GM18870 (cell line): ENCODE measurements at regions not wholly inside any gene's neighbourhood (a gene's known extent, or its start where the extent isn't known, plus 50 kb on each side); places are given as distances from the start of the nearest gene placed in this dataset.

Source experiments
- ATAC-seq: cut with Tn5 transposase; IDR thresholded peaks from one replicate; pipeline ENCODE4 v1.9.1; 2021; ENCODE audit warnings: moderate library complexity; ENCODE audit not compliant: unreplicated experiment

DNA sequence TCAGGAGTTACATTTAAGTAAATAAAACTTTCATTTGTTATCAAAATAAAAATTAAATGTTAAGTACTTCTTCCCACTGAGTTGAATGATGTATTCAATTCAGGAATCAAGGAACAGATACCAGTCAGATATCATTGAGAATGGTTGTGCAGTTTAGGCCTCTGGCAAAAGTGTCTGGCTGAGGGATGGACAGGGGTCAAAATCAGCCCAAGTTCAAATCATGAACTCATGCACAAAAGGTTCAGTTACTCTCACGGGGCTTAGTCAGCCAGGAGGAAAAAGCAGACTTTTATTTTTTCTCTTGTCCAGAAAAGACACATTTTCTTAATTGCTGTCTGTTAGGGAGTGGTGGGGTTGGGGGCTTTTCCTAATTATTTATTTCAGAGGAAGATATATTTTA lies 166.3 kb downstream of the RASSF9 start:
- no peak for ATAC-seq

DNA sequence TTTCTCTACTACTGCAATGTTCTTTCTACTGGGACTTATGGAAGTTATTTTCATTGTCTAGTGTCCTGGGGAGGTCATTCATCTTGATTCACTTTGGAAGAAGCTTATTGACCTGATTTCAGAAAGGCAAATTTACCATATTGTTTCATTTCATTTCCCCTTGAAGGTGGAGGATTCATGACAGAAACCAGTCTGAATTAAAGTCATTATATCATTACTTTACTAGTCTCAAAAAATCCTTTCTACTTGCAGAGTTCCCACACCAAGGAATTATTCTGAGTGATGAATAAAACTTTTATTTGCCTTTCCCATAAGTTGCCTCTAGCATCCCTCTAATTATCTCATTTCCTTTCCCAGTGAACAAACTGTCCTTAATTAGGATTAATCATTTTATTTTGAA lies 163.8 kb downstream of the RASSF9 start:
- no peak for ATAC-seq

DNA sequence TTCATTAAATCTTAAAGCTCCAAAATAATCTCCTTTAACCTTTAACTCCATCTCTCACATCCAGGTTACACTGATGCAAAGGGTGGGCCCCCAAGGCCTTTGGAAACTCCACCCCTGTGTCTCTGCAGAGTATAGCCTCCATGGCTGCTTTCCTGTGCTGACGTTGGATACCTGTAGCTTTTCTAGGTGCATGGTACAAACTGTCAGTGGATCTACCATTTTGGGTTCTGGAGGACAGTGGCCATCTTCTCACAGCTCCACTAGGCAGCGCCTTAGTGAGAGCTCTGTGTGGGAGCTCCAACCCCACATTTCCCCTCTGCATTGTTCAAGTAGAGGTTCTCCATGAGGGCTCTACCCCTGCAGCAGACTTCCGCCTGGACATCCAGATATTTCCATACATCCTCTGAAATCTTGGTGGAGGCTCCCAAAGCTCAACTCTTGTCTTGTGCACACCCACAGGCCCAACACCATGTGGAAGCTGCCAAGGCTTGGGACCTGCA lies 162.2 kb downstream of the RASSF9 start:
- no peak for ATAC-seq

DNA sequence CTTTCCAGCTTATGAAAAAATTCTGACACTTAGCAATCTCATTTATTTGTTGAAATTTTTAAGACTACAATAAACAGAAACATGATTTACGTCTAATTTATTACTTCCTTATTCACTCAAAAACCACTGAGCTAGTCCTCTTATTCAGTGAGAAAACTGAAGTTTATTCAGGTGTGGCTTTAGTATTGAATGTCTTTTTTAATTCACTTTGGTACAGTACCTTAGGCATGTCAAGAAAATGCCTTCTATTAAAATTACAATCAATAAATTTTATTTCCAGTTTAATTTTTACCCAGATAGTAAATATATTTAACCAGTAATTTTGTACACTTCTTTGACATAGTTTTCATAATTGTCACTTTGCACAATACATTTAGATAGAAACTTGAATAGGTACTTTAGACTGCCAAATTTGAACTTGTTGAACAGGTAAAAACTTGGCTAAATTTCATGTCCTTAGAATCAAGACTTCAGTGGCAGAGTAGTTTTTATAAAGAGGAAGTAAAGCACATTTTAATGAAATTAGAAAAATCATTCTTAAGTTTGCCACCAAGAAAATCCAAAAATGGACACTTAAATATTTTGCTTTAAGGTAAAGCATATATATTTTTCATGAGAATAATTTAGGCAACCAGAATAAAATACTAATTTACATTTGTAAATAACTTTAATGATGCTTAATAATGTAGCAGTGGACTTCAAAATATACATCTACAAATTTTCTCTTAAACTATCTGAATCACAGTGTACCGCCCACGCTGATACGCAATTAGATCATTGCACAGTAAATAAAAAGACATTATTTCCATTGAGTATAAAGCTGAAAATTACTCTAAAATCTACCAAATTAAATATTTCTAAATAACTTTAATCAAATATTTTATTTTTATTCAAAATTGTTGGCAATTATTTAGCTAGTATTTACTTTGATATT lies 159.1 kb downstream of the RASSF9 start:
- ATAC-seq = no peak

DNA sequence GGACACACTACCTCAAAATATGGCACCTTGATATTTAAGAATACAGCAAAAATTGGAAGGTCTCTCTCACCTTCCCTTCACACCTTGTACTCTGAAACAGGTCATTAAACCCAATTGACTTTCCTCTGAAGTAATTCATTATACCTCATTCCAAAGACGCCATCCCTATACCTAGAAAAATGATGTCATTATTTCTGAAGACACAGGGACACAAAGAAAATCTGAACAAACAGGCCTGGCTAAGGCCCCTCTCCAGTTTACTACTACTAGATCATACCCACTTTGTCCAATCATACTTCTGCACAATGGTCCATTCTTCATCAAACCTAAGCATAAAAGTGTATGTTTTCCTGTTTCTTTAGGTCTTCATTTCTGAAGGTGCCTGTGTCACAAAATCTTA lies 156.9 kb downstream of the RASSF9 start:
- no peak for ATAC-seq

DNA sequence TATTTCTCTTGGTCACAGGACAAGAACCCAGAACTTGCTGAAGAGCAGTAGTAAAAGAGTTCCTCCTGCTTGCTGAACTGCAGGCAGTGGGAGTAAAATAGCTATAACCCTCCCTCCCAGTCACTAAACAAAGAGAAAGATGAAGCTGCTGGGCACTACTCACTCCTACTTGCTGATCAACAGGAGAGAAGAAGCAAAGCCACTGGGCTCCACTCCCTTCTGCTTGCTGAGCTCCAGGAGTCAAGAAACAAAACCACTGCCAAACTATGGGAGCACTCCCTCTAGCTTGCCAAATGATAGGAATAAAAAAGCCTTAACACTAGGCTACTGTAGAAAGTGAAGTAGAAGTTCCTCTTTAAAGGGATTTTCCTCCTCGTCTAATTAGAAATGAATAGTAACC lies 155.3 kb downstream of the RASSF9 start:
- no peak for ATAC-seq

DNA sequence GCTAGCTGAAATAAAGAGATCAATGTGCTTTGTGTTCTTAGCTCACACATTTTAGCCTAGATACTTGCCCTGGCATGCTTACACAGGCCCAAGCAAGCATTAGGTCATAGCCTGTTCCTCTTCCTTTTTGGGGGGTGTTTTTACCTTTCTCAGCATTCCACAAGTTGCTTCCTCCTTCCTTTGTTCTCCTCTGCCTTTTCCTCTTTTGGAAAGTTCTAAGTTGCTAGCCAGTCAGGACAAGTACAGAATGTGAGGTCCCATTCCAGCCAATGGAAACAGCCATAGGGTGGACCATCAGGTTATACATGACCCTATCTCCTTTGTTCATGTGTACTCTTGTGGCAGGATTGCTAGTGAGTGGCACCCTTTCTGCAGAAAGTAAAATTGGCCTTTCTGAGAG lies 154.9 kb downstream of the RASSF9 start:
- ATAC-seq = no peak

DNA sequence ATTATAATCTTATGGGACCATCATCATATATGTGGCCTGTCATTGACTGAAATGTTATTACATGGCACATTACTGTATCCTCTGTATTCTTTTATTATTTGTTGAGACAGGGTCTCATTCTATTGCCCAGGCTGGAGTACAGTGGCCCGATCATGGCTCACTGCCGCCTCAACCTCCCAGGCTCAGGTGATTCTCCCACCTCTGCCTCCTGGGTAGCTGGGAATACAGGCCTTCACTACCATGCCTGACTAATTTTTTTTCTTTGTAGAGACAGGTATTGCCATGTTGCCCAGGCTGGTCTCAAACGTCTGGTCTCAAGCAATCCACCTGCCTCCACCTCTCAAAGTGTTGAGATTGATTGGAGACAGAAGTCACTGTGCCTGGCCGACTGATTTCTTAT lies 153.2 kb downstream of the RASSF9 start:
- no peak for ATAC-seq

DNA sequence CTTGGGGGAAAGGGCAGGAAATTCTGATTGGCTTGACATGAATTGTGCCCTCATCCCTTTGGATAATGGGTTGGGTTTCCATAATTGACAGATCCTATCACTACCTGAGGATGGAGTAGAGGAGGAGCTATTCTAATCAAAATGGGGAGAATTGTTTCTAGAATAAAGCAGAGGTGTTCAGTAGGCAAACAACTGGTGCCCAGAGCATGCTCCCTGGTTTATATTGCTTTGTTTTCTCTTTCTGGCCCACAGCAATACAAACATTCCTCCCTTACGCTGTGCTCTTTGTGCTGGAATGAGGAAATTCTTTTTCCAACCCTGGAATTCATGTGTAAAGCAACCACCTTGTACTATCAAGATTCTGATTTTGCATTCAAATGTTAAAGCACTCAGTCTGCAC lies 147.4 kb downstream of the RASSF9 start:
- no peak for ATAC-seq

DNA sequence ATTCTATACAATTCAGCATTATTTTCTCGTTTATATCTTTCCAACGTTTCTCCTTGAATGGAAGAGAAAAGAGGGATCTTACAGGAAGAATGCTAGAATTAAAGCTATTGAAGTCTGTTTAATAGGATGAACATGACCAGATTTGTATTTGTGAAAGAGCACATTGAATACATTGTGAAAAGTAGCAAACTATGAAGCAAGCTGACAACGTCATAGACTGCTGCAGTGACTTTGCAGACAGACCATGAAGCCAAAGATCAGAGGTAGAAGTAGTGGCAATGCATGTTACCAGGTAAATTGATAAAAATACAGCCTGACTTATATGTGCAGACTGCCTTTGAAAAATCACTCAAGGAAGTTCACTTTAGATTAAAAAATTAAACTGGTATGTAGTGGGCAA lies 146.1 kb downstream of the RASSF9 start:
- no peak for ATAC-seq

DNA sequence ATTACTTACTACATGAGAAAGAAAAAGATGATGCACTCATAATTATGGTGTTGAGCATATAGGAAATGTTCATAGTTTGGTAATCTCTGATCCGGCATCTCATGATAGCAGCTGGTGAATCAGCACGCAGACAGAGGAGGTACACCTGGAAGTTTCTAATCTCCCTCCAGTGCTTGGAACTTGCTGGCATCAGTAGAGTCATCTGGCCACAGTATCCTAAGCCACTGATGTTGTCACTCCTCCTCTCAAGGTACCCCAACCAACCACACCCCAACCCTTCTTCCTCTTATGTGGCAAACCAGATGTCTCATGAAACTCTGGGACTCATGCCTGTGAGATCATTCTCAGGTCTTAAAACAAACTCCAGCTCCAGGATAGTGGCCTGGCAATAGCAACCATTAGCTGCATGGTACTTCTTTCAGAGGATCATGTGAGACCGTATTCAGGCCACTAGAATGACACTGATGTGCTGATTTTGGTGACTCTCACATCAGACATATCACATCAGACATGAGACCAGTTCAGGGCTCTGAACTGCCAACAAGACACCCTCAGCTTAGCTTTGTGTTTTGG lies 143.0 kb downstream of the RASSF9 start:
- no peak for ATAC-seq

DNA sequence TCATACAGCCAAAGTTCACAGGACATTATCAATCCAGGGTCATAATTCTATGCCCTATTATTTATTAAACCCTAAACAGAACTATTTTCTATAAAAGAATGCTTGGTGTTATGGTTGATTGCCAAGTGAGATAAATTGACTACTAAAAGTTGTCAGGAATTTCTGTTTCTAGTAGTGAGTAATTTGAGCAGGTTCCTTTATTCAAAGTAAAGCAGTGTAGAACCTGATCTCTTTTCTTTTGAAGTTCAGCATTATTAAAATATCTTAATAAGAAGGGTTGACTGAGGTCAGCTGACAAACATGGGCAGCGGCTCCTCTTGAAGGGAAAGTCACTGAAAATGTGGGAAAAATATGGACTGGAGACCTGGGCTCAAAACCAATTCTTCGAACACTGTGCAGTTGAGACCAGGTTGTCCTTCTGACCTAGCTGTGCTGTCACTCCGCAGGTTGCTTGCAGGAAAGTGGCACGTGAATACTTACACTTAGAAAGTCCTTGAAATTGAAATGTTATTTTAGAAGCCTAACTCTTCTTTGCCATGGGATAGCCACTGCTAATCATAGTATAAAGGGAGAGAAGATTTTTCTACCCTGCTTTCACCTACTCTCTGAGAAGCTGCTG lies 141.0 kb downstream of the RASSF9 start:
- ATAC-seq = no peak

DNA sequence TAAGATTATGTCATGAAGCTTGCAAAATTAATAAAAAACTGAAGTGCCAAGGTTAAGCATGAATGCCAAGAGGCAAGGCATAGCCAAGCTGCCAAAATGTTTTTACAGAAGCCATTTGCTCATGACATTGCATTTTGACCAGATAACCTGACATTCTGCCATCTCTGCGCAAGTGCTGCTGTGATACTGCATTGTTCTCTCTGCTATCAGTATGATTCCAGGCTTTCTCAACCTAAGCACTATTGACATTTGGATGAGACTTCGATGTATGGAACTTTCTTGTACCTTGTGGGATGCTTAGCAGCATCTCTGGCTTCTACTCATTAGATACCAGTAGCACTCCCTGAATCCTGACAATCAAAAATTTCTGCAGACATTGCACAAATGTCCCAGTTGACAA lies 139.2 kb downstream of the RASSF9 start:
- no peak for ATAC-seq

DNA sequence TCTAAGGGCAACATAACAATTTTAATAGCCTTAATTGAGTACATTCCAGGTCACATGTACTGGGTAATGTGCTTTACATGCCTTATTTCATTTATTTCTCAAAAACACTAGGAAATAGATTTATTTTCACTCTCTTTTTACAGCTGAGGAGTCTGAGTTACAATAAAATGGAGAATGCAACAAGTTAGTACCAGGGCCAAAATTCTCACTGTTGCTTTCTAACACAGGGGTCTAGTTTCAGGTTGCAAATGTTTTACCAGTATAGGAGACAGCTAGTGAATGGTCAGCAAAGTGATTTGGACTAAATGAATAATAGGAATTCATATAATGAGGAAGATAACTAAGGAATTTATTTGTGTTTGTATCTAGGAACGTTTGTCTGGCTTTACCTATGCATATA lies 137.3 kb downstream of the RASSF9 start:
- ATAC-seq = no peak

DNA sequence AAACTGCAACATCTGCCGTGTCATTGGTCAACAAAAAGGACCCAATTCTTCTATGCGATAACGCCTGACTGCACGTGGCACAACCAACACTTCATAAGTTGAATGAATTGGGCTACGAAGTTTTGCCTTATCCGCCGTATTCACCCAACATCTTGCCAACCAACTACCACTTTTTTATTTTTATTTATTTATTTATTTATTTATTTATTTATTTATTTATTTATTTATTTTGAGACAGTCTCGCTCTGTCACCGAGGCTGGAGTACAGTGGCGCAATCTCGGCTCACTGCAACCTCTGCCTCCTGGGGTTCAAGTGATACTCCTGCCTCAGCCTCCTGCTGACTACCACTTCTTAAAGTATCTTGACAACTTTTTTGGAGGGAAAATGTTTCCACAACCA lies 127.4 kb downstream of the RASSF9 start:
- ATAC-seq = no peak

DNA sequence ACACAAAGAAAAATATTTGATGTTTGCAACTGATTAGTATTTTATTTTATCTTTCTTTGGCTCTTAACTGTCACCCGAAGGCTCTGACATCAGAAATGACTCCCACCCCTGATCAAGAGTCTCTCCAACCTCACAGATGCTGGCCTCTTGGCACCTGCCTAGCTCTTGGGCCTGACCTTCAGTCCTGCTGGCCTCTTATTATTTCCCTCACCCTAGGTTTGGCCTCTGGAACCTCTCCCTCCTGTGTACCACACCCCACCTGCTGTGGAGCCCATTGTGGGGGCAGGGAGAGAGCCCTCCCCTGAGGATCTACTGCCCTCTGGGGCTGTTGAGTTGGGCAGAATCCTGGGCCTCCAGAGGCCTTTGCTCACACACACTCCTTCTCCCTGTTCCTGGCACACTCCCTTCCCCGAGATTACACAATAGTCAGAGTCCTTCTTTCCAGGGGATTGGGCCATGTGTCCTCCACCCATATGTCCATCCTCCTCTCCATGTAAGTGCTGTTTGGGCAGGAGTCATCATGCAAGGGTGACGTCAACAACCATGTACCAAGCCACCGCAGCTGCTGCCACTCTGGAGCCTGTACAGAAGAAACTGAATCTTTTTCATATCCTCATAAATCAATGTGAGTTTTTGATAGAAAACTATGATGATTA lies 124.3 kb downstream of the RASSF9 start:
- no peak for ATAC-seq

DNA sequence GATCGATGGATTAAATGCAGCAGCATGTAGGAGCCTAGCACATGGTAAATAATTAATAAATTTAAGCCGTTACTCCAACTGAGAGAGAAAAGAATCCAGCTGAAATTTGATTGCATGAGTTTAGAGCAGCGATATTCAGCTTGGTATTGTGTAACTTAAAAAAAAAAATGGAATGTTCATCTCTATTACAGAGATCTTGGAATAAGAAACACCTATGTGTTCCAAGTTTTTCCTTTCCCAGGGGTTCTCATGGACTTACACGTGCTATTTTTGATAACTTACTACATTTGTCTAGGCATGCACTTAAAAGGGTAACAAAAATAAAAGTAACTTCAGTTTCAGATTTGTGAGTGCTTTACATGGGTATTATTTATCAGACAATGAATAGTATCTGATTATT lies 122.8 kb downstream of the RASSF9 start:
- no peak for ATAC-seq

DNA sequence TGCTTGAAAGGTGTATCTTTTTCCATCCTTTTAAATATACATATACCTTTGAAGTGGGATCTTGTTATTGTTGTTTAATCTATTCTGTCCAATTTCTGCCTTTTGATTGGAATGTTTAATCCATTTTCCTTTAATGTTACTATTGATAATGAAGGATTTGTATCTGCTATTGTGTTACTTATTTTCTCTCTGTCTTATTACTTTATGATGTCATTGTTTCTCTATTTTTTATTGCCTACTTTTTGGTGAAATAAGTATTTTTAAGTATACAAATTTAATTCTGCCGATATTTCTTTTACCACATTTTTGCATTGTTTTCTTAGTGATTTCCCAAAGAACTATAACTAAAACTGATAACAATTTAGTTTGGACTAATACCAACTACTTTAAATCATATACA lies 121.8 kb downstream of the RASSF9 start:
- ATAC-seq = no peak

DNA sequence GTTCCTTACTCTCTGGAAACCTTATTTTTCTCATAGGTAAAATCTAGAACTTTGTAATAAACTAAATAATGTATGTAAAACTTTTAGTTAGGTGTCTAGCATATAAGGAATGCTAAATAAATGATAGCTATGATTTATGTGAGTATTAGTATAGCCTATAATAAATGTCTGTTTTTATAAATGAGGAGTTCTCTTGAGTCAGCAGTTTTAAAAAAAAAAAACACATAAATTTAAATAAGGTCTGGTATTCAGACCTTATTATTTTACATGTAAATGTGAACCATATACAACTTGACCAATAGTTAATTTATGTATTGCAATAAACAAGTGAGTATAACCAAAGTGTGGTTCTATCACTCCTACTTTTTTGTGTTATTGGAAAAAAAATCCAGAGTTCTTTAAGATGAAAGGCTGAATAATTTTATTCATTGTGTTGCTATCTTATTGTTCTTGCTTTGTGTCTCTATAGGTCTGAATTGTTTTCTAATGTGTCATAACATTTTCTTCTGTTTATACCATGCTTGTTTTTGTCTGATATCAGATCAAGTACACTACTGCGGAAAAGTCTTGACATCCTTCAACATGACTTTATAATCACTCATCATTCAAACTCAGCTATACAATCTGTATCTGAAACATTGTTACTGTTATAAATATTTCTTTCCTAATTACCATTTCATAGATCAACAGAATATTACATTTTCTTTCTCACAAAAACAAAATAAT lies 115.7 kb downstream of the RASSF9 start:
- ATAC-seq = no peak

DNA sequence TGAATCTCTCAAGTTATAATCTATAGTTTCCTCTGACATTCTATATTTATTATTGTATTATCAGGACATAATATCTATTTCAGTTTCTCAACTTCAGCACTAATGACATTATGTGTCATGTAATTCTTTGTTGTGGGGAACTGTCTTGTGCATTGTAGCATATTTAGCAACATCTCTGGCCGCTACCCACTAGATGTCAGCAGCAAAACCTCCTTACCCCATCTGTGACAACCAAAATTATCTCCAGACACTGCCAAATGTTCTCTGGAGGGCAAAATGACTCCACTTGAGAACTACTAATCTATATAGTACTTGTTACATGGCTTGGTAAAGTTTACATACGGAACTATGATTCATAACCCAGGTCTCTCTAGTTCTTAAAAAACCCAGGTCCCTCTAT lies 110.2 kb downstream of the RASSF9 start:
- ATAC-seq = no peak
